ENCODE measurements at regions not wholly inside any gene's neighbourhood (a gene's known extent, or its start where the extent isn't known, plus 50 kb on each side); places are given as distances from the start of the nearest gene placed in this dataset.

GRCh38 chr20:4502756-4503155, 183.5 kb upstream of the PRNP start:
- TF ChIP-seq EZH2 (IDR thresholded peaks at IDR 0.05): no peak
- no peak for TF ChIP-seq CBX3 (IDR thresholded peaks at IDR 0.05; ENCODE audit: low read depth)
- no peak for TF ChIP-seq SP1 (IDR thresholded peaks at IDR 0.05; ENCODE audit: low read depth)
- no peak for TF ChIP-seq EZH2phosphoT487 (IDR thresholded peaks at IDR 0.05; ENCODE audit: borderline replicate concordance)
- no peak for TF ChIP-seq JUND (IDR thresholded peaks at IDR 0.05)
- TF ChIP-seq FOSL1 (IDR thresholded peaks at IDR 0.05; ENCODE audit: low read depth): no peak
- TF ChIP-seq ELF1 (IDR thresholded peaks at IDR 0.05; ENCODE audit: borderline replicate concordance, low read depth): no peak
- no peak for TF ChIP-seq POLR2AphosphoS5 (IDR thresholded peaks at IDR 0.05; ENCODE audit: low read depth, low read length)
- TF ChIP-seq ZFX (IDR thresholded peaks at IDR 0.05): no peak
- no peak for TF ChIP-seq SIN3A (IDR thresholded peaks at IDR 0.05; ENCODE audit: low read depth)
- TF ChIP-seq ATF3 (IDR thresholded peaks at IDR 0.05): no peak
- no peak for TF ChIP-seq ZBTB33 (IDR thresholded peaks at IDR 0.05; ENCODE audit: extremely low read depth, insufficient replicate concordance, low read length)
- no peak for TF ChIP-seq MAX (IDR thresholded peaks at IDR 0.05)
- TF ChIP-seq SRF (IDR thresholded peaks at IDR 0.05; ENCODE audit: low read depth): no peak
- no peak overlapping the region for H3K4me2 ChIP-seq (ENCODE audit: low read length)
- H3K27me3 ChIP-seq (ENCODE audit: insufficient read depth, low read length): no peaks in the 10 kb centered on the region
- intact Hi-C loops (cut with micrococcal nuclease): no loop called here
- BruUV-seq (replicated peaks): no TSS peak
- no peaks in the 10 kb centered on the region for H3K79me2 ChIP-seq (ENCODE audit: insufficient read depth, low read length)
- CTCF ChIA-PET: no interaction called here
- H3K4me1 ChIP-seq (ENCODE audit: control insufficient read depth in 1 of 2, insufficient read depth in 2 of 2, low read length in 2 of 2): peaks cover 0 to 6% of the 10 kb centered on the region in 2 experiments; a peak in 1 of 4 replicates
- RAD21 ChIA-PET (ENCODE audit: low non-redundant PET in 1 of 2, low total read pairs in 2 of 2, uncharacterized antibody in 2 of 2, unreplicated experiment in 2 of 2): no interaction called here
- no peak for ATAC-seq
- no peak overlapping the region for H2AFZ ChIP-seq (ENCODE audit: low read depth, low read length, poor library complexity, severe bottlenecking)
- no peaks in the 10 kb centered on the region for H3K9me3 ChIP-seq (ENCODE audit: control insufficient read depth in 1 of 2, insufficient read depth in 1 of 2, low read depth in 1 of 2, low read length in 2 of 2)
- no peak for DNase-seq (ENCODE audit: low read depth, low spot score)
- H3K36me3 ChIP-seq (ENCODE audit: control insufficient read depth in 1 of 2, insufficient read depth in 2 of 2, low read length in 2 of 2): no peaks in the 10 kb centered on the region
- POLR2A ChIA-PET: no interaction called here
- no peaks in the 10 kb centered on the region for H3K9me2 ChIP-seq (ENCODE audit: insufficient read depth)
- no peaks in the 10 kb centered on the region for H4K20me1 ChIP-seq (ENCODE audit: insufficient read depth)
- H3K4me3 ChIP-seq (replicated peaks in 1 of 2; ENCODE audit: low read depth in 1 of 2, low read length in 2 of 2): no peak overlapping the region
- H3K9ac ChIP-seq (ENCODE audit: low read length): no peak overlapping the region
- no peak overlapping the region for H3K27ac ChIP-seq (ENCODE audit: low read depth, low read length)
